ENCODE measurements at regions not wholly inside any gene's neighbourhood (a gene's known extent, or its start where the extent isn't known, plus 50 kb on each side); places are given as distances from the start of the nearest gene placed in this dataset.

- TF ChIP-seq, protein P1, sequence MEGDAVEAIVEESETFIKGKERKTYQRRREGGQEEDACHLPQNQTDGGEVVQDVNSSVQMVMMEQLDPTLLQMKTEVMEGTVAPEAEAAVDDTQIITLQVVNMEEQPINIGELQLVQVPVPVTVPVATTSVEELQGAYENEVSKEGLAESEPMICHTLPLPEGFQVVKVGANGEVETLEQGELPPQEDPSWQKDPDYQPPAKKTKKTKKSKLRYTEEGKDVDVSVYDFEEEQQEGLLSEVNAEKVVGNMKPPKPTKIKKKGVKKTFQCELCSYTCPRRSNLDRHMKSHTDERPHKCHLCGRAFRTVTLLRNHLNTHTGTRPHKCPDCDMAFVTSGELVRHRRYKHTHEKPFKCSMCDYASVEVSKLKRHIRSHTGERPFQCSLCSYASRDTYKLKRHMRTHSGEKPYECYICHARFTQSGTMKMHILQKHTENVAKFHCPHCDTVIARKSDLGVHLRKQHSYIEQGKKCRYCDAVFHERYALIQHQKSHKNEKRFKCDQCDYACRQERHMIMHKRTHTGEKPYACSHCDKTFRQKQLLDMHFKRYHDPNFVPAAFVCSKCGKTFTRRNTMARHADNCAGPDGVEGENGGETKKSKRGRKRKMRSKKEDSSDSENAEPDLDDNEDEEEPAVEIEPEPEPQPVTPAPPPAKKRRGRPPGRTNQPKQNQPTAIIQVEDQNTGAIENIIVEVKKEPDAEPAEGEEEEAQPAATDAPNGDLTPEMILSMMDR (IDR thresholded peaks at IDR 0.05): no peak
- no peak for TF ChIP-seq EP300 (IDR thresholded peaks at IDR 0.05)
- no peak for TF ChIP-seq POLR2A (IDR thresholded peaks at IDR 0.05)
Observed at GRCh38 chr5:101136454-101136853, 233.4 kb upstream of the ST8SIA4 start.
